ENCODE measurements at regions not wholly inside any gene's neighbourhood (a gene's known extent, or its start where the extent isn't known, plus 50 kb on each side); places are given as distances from the start of the nearest gene placed in this dataset.

DNA sequence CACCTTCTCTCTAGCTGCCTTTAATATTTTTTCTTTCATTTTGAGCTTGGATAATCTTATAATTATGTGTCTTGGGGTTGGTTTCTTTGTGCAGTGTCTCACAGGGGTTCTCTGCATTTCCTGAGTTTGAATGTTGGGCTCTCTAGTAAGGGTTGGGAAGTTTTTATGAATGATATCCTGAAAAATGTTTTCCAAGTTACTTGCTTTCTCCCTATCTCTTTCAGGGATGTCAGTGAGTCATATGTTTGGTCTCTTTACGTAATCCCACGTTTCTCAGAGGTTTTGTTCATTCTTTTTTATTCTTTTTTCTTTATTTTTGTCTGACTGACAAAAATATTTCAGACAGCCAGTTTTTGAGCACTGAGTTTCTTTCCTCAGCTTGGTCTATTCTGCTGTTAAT lies 55.4 kb upstream of the CCDC190 start:
- Histone ChIP-seq H3K36me3 (no peaks in the 10 kb centered on the region), H3K4me3 (no peak overlapping the region), H3K4me1 (no peaks in the 10 kb centered on the region), H3K27me3 (no peaks in the 10 kb centered on the region), H3K9me3 (peaks cover 0 to 2% (median 0%) of the 10 kb centered on the region in 4 donors), H3K27ac (no peak overlapping the region)
- TF ChIP-seq POLR2A (IDR thresholded peaks at IDR 0.05), result no peak
- TF ChIP-seq, protein P1, sequence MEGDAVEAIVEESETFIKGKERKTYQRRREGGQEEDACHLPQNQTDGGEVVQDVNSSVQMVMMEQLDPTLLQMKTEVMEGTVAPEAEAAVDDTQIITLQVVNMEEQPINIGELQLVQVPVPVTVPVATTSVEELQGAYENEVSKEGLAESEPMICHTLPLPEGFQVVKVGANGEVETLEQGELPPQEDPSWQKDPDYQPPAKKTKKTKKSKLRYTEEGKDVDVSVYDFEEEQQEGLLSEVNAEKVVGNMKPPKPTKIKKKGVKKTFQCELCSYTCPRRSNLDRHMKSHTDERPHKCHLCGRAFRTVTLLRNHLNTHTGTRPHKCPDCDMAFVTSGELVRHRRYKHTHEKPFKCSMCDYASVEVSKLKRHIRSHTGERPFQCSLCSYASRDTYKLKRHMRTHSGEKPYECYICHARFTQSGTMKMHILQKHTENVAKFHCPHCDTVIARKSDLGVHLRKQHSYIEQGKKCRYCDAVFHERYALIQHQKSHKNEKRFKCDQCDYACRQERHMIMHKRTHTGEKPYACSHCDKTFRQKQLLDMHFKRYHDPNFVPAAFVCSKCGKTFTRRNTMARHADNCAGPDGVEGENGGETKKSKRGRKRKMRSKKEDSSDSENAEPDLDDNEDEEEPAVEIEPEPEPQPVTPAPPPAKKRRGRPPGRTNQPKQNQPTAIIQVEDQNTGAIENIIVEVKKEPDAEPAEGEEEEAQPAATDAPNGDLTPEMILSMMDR (IDR thresholded peaks at IDR 0.05), result no peak
- ATAC-seq (no peak), DNase-seq (no peak)
- intact Hi-C loops (cut with DNase I), result no loop called here
- 26% methylated on average over 2 of the region's 2 CpGs for WGBS (ENCODE audit: insufficient coverage, low coverage, low lambda C conversion rate, missing lambda C conversion rate)

DNA sequence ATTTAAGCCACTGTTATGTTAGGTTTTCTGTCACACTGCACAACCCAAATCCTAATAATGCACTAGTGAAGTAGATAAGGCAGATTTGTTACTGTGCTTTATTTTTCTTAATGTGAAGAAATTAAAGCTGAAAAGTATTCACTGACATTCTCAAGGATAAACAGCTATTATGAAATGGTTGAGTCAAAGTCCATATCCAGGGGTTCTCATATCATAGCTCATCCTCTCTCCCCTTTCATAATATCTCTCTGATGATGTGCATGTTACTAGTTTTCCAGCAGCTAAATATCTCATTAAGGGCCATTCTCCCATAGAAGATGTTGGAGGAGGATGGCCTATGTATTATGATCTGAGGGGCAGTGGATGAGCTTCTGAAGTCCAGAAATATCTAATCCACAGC lies 53.6 kb upstream of the CCDC190 start:
- no peaks in the 10 kb centered on the region for H3K4me1 ChIP-seq
- peaks cover 0 to 2% (median 0%) of the 10 kb centered on the region in 4 donors for H3K9me3 ChIP-seq
- no peaks in the 10 kb centered on the region for H3K36me3 ChIP-seq
- DNase-seq (no peak), ATAC-seq (no peak)
- intact Hi-C loops (cut with DNase I), result no loop called here
- no peak overlapping the region for H3K27ac ChIP-seq
- TF ChIP-seq, protein P1 (IDR thresholded peaks at IDR 0.05), result no peak
- TF ChIP-seq POLR2A (IDR thresholded peaks at IDR 0.05), result no peak
- H3K27me3 ChIP-seq, result no peaks in the 10 kb centered on the region
- H3K4me3 ChIP-seq, result no peak overlapping the region

DNA sequence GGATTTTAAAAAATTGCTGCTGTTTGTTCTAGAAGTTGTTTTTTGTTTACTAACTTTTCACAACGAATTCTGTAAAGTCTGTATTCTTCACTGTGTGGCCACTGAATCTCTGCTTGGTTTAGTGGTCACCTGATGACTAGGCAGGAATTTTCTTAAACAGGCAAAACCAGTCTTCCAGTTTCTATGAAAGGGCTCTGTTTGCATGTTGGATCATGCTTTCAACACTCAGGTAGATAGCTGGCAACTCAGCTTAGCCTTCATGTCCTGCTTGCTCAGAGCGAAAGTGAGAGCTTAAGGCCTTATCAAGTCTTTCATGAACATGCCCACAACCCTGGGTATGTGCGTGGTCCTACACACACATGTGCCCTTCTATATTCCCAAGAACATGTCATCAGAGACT lies 52.4 kb upstream of the CCDC190 start:
- no peak for DNase-seq
- TF ChIP-seq POLR2A (IDR thresholded peaks at IDR 0.05), result no peak
- TF ChIP-seq, protein P1 (IDR thresholded peaks at IDR 0.05), result no peak
- Histone ChIP-seq H3K4me1 (no peaks in the 10 kb centered on the region), H3K9me3 (peaks cover 0 to 2% (median 0%) of the 10 kb centered on the region in 4 donors), H3K36me3 (no peaks in the 10 kb centered on the region), H3K4me3 (no peak overlapping the region), H3K27ac (no peak overlapping the region), H3K27me3 (no peaks in the 10 kb centered on the region)
- no peak for ATAC-seq
- WGBS (ENCODE audit: insufficient coverage, low coverage, low lambda C conversion rate, missing lambda C conversion rate), result 43% methylated on average over 2 of the region's 3 CpGs
- intact Hi-C loops (cut with DNase I), result no loop called here

DNA sequence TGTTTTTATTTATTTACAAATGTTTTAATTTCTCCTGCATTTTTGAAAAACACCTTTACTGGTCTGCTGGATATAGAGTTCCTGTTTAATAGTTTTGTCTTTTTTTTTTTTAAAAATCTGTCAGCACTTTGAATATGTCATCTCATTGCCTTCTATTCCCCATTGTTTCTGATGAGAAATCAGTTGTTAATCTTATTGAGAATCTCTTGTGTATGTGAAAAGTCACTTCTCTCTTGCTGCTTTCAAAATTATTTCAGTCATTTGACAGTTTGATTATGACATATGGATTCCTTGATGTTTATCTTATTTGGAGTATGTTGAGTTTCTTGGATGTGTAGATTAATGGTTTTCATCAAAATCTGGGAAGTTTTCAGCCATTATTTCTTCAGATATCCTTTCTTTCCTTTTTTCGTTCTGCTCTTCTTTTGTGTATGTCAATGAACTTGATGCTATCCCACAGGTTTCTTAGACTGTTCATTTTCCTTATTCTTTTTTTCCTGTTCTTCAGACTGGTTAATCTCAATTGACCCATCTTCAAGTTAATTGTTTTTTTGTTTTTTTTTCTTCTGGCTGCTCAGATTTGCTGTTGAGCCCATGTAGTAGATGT lies 51.2 kb upstream of the CCDC190 start:
- DNase-seq (no peak), ATAC-seq (no peak)
- no peak overlapping the region for H3K4me3 ChIP-seq
- TF ChIP-seq POLR2A (IDR thresholded peaks at IDR 0.05), result no peak
- TF ChIP-seq, protein P1 (IDR thresholded peaks at IDR 0.05), result no peak
- 18% methylated on average over 1 of the region's 1 CpG for WGBS (ENCODE audit: insufficient coverage, low coverage, low lambda C conversion rate, missing lambda C conversion rate)
- no peaks in the 10 kb centered on the region for H3K36me3 ChIP-seq
- peaks cover 0 to 2% (median 0%) of the 10 kb centered on the region in 4 donors for H3K9me3 ChIP-seq
- H3K27ac ChIP-seq, result no peak overlapping the region
- intact Hi-C loops (cut with DNase I), result no loop called here
- H3K27me3 ChIP-seq, result no peaks in the 10 kb centered on the region
- no peaks in the 10 kb centered on the region for H3K4me1 ChIP-seq

Small RNA genes lying in the stretch of these regions (small RNA-seq; reads per million reads assigned to genes)
- gene AL392003.1, result 0 reads per million in 2 experiments

Measured in right lobe of liver (tissue), 6 donors.